DMS53 treated with DMSO at 0.1 percent for 48 hours (cell line): ENCODE measurements at regions not wholly inside any gene's neighbourhood (a gene's known extent, or its start where the extent isn't known, plus 50 kb on each side); places are given as distances from the start of the nearest gene placed in this dataset.

Source experiments
- DNase-seq: peaks from one replicate; lab custom pipeline; 2025; ENCODE audit not compliant: unreplicated experiment; lab: John Stamatoyannopoulos, UW

GRCh38 chr1:209302779-209303568 lies 280.5 kb upstream of the CAMK1G start:
- peak; percentile 13 for DNase-seq

- DNase-seq = no peak
Observed at GRCh38 chr1:209304166-209304565, 279.3 kb upstream of the CAMK1G start.

- DNase-seq = no peak
Observed at GRCh38 chr1:209305221-209305954, 278.1 kb upstream of the CAMK1G start.

- no peak for DNase-seq
Observed at GRCh38 chr1:209307846-209308245, 275.7 kb upstream of the CAMK1G start.

GRCh38 chr1:209309198-209309597 lies 274.3 kb upstream of the CAMK1G start:
- no peak for DNase-seq

GRCh38 chr1:209311770-209312169 lies 271.7 kb upstream of the CAMK1G start:
- DNase-seq = no peak

GRCh38 chr1:209316929-209317328 lies 266.6 kb upstream of the CAMK1G start:
- no peak for DNase-seq

- no peak for DNase-seq
Observed at GRCh38 chr1:209318181-209319056, 265.1 kb upstream of the CAMK1G start.

GRCh38 chr1:209319057-209319432 lies 264.5 kb upstream of the CAMK1G start:
- DNase-seq = no peak

GRCh38 chr1:209319549-209319948 lies 264.0 kb upstream of the CAMK1G start:
- no peak for DNase-seq

GRCh38 chr1:209323743-209324142 lies 259.8 kb upstream of the CAMK1G start:
- no peak for DNase-seq

- no peak for DNase-seq
Observed at GRCh38 chr1:209324901-209325871, 258.3 kb upstream of the CAMK1G start.

GRCh38 chr1:209326076-209326475 lies 257.4 kb upstream of the CAMK1G start:
- DNase-seq = no peak

- DNase-seq = no peak
Observed at GRCh38 chr1:209326831-209327230, 256.7 kb upstream of the CAMK1G start.

GRCh38 chr1:209328196-209328595 lies 255.3 kb upstream of the CAMK1G start:
- DNase-seq = no peak

GRCh38 chr1:209335178-209335577 lies 248.3 kb upstream of the CAMK1G start:
- peak; percentile 36 for DNase-seq

- DNase-seq = no peak
Observed at GRCh38 chr1:209341146-209341545, 242.4 kb upstream of the CAMK1G start.

- no peak for DNase-seq
Observed at GRCh38 chr1:209341673-209342420, 241.7 kb upstream of the CAMK1G start.

GRCh38 chr1:209342441-209343175 lies 240.9 kb upstream of the CAMK1G start:
- DNase-seq = no peak
